ENCODE measurements at regions not wholly inside any gene's neighbourhood (a gene's known extent, or its start where the extent isn't known, plus 50 kb on each side); places are given as distances from the start of the nearest gene placed in this dataset.
"Not testable (repeated sequence)": the region's sequence is repeated elsewhere in the genome, so short reads cannot be mapped to it uniquely, and the experiment has no call there.

DNA sequence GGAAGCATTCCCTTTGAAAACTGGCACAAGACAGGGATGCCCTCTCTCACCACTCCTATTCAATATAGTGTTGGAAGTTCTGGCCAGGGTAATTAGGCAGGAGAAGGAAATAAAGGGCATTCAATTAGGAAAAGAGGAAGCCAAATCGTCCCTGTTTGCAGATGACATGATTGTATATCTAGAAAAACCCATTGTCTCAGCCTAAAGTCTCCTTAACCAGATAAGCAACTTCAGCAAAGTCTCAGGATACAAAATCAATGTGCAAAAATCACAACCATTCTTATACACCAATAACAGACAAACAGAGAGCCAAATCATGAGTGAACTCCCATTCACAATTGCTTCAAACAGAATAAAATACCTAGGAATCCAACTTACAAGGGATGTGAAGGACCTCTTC lies 1521.3 kb upstream of the TPTE start:
- H3K4me3 ChIP-seq, H3K27ac ChIP-seq: not testable (repeated sequence)

DNA sequence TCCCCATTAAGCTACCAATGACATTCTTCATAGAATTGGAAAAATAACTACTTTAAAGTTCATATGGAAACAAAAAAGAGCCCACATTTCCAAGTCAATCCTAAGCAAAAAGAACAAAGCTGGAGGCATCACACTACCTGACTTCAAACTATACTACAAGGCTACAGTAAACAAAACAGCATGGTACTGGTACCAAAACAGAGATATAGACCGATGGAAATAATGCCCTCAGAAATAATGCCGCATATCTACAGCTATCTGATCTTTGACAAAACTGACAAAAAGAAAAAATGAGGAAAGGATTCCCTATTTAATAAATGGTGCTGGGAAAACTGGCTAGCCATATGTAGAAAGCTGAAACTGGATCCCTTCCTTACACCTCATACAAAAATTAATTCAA lies 1520.7 kb upstream of the TPTE start:
- not testable (repeated sequence) for H3K27ac ChIP-seq, H3K4me3 ChIP-seq

DNA sequence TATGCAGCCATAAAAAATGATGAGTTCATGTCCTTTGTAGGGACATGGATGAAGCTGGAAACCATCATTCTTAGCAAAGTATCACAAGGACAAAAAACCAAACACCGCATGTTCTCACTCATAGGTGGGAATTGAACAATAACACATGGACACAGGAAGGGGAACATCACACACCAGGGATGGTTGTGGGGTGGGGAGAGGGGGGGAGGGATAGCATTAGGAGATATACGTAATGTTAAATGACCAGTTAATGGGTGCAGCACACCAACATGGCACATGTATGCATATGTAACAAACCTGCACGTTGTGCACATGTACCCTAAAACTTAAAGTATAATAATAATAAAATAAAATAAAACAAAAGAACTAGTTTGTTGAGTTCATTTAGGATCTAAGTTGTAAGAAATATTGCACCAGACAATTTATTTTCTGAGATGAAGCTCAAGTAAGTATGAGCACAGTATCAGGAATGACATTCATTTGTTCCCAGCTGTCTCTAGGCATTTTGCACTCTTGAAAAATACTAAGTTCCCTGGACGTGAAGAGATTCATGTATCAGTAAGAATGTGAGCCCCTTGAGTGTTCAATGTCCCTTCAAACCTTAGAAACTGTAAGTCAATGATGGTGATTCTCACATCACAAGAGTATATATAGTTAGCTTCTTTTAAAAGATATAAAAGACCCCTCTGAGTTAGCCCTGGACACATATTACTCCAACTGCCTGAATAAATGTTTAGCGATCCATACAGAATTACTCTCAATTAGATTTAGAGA lies 1519.3 kb upstream of the TPTE start:
- not testable (repeated sequence) for H3K27ac ChIP-seq, H3K4me3 ChIP-seq

DNA sequence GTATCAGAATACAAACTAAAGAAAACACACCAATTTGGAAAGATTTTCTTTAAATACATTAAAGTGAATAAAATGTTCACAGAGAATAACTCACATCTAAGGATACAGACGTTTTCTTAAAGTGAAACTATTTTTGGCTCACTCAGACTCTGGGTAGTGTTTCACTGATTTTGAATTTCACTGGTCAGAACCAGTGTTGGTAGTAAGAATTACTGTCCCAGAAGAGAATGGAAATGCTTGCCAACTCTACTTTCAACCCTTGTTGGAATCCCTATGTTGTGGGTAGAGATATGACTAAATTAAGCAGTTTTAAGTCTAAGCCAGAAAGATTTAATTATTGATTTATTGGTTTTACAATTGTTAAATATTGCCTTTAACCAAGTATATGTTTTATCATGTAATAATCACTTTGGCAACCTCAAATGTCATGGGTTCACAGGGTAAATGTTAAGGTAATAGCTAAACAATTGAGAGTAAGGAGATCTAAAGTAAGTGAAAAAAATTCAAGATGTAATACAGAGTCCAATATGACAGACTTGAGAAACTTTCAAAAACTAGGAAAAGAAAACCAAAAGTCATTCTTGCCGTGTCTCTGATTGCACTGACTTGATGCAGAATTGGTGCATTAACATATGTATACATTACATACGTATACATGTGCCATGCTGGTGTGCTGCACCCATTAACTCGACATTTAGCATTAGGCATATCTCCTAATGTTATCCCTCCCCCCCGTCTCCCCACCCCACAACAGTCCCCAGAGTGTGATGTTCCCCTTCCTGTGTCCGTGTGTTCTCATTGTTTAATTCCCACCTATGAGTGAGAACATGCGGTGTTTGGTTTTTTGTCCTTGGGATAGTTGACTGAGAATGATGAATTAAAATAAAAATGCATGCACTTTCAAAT lies 1517.2 kb upstream of the TPTE start:
- not testable (repeated sequence) for H3K27ac ChIP-seq, H3K4me3 ChIP-seq

DNA sequence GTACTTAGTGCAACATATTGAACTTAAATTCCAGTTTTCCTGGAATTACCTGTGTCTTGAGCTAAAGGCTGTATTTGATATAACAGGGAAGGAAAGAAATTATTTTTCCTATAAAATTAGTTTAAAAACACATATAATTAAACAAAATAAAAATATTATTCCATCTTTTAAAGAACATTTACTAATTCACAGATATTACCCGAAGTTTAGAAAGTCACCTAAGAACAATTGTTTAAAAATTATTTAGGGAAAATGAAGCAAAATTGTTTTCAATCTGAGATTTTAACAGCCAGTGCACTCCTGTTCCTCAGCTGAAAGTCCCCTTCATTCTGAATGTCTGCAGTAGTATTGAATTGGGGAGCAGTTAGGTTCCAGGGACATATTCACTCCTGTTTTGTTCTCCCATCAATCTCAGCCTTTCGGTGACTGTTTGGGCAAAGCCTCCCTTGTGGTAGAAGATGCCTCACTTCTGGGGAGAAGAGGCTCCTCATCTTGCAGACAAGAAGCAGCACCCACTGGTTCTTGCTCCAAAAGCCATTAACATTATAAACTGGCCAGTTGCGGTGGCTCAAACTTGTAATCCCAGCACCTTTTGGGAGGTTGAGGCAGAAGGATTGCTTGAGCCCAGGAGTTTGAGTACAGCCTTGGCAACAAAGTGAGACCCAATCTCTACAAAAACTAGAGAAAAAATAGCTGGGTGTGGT lies 1516.4 kb upstream of the TPTE start:
- not testable (repeated sequence) for H3K27ac ChIP-seq, H3K4me3 ChIP-seq

DNA sequence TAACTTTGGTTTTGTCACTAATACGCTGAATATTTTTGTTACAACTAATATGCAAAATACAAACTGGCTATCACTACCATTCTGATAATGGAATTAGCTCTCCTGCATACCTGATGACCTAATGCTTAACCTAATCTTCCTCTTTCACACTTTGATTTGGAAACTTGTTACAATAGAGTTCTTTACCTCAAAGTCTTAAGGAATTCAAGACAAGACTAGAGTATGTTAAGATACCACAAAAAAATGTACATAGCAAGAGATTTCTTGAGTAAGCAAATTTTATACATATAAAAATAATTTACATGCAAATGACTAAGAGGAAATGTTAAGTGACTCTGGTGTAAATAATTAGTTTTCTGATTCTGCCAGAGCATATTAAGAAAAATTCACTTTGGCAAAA lies 1515.7 kb upstream of the TPTE start:
- not testable (repeated sequence) for H3K27ac ChIP-seq, H3K4me3 ChIP-seq

DNA sequence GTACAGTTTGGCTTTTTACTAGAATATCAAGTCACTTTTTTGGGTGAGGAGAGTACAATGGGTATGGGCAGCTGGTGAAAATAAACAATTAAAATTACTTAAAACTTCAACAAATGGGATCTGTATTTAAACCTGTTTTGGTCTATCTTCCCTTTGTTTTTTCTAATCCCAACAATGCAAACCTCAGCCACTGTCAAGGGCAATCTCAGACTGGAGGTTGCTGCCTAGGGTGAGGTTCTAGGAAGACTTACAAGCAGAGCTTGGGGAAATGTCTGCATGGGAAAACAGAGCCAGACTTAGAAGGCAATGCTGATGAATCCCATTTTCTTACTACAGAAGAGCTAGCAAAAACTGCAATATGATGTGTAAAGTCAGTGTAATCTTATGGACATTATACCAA lies 1515.3 kb upstream of the TPTE start:
- H3K4me3 ChIP-seq, H3K27ac ChIP-seq: not testable (repeated sequence)

DNA sequence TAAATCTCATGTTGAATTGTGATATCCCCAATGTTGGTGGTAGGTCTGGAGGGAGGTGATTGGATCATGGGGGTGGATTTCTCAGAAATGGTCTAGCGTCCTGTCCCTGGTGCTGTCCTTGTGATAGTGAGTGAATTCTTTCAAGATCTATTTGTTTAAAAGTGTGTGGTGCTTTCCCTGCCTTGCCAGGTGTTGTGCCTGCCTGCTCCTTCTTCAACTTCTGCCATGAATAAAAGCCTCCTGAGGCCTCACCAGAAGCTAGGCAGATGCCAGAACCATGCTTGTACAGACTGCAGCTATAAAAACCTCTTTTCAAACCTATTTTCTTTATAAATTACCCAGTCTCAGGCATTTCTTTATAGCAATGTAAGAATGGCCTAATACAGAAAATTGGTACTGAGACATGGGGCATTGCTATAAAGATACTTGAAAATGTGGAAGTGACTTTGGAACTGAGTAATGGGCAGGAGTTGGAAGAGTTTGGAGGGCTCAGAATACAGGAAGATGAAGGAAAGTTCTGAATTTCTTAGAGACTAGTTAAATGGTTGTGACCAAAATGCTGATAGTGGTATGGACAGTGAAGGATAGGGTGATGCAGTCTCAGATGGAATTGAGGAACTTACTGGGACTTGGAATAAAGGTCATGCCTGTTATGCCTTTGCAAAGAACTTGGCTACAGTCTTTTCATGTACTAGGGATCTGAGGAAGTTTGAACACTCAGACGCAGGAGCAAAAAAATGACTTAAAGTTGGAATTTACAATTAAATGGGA lies 1514.6 kb upstream of the TPTE start:
- not testable (repeated sequence) for H3K4me3 ChIP-seq, H3K27ac ChIP-seq

DNA sequence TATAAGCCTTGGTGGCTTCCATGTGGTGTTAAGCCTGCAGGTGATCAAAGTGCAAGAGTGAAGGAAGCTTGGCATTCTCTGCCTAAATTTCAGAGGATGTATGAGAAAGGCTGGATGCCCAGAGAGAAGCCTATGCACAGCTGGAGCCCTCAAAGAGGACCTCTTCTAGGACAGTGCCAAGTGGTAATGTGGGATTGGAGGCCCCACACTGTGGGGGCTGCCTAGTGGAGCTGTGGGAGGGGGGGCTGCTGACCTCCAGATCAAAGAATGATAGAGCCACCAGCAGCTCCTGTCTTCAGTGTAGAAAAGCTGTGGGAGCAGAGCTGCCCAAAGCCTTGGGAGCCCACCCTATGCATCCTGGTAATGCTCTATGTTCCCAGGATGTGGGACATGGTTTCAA lies 1512.7 kb upstream of the TPTE start:
- no peak overlapping the region for H3K27ac ChIP-seq

DNA sequence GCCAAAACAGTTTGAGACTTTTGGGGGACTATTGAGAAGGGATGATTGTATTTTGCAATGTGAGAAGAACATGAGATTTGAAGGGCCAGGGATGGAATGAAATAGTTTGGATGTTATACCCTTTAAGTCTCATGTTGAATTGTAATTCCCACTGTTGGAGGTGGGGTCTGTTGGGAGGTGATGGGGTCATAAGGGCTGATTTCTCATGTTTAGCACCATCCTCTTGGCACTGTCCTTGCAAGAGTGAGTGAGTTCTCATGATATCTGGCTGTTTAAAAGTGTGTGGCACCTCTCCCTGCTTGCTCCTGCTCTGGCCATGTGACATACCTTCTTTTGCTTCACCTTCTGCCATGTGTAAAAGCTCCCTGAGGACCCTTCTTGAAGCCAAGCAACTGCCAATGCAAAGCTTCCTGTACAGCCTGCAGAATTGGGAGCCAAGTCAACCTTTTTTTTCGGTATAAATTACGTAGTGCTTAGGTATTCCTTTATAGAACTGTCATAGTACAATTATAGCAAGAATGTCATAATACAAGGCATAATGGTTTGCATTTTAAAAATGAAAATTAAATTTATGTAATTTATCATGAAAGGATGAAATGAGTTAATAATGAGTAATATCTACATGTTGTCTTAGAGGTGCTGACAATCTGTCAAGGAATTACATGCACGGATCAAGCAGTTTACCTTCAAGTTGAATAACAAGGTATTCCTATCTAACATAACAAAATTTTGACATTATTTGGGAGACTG lies 1511.9 kb upstream of the TPTE start:
- H3K4me3 ChIP-seq = not testable (repeated sequence)

More for the DNA sequence above, 1512.7 kb upstream of the TPTE start:
- no peak overlapping the region for H3K4me3 ChIP-seq

DNA sequence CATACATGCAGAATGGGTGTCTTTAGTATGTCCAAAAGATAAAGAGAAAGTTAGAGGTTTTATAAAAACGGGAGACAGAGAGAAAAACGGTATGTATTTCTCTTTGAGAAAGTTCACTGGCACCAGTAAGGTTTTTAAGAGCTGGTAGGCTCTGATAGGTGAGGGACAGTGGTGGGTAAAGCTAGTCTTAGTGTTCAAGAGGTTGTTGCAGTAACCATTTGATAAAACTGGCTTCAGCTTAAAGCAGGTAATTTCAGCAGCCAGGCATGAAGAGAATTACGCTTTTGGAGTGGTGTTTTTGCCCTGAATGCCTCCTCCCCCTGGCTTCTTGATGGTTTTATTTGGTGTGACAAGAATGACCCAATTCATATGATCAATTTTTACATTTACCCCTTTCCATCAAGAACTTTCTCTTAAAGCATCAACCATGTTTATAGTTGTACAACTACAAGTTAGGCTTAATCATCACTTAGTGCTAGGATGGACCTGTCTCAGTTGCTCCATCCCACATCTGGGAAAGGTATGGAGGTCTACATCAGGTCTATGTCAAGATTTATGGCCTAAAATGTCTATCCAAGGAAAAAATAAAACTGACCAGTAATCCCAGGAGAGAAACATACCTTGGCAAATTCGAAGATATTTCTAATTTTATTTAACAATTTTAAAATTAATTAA lies 1511.1 kb upstream of the TPTE start:
- H3K4me3 ChIP-seq, H3K27ac ChIP-seq: not testable (repeated sequence)

More for the DNA sequence above, 1511.9 kb upstream of the TPTE start:
- H3K27ac ChIP-seq = not testable (repeated sequence)

DNA sequence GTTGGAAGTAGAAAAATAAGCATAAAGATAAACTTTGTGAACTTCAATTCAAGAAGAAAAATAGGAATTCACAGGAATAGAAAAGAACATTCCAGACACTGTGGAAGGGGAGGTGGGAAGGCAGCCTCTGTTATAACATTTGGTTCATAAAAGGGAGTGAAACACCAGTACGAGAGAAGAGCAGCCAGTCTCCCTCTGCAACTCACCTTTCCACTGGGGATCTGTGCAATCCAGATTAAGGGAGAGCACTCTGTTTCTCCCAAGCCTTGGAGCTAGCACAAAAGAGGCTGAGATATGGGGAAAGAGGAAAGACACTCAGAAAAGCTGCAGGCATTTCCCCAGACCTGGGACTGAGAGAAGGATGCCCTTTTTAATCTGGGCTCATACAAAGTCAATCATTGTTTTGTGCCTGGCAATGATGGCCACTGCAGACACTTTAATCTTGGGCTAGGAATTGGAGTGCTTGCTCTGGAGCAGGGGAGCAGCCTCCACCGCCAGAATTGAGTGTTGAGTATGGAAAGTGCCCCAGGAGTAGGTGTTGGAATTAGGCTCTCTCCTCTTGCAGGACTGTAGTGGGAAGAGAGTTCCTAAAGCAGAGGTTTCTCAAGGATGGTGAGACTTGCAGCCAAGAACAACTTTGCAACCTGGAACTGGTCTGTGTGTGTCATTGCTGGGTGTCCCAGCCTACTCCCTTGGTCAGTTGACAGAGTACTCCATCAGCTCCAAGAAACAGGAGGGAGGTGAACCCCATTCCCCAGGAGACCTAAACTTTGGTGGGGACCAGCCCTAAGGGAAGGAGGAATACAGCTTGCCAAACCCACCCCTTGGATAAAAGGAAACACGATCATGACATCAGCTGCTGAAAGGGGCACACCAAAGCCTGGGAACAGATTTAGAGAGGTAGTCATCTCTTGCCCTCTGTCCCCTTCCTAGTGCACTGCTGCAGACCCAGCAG lies 1510.2 kb upstream of the TPTE start:
- not testable (repeated sequence) for H3K27ac ChIP-seq, H3K4me3 ChIP-seq

DNA sequence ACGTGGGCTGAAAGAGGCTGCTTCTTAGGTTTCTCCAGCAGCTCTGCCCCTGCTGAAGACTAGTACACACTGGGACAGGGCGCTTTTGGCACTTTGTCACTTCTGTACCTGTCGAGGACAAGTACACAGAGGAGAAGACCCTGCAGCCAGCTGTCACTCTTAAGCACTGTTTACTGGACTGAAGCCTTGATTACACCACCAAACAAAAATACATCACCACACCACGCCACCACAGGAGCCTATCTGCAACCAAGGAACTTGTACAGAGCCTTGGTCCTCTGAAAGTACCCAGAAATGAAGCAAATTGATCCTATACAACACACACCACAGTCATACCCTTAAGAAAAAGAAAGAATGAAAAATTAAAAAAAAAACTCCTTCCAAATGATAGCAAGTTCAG lies 1509.5 kb upstream of the TPTE start:
- H3K4me3 ChIP-seq, H3K27ac ChIP-seq: not testable (repeated sequence)

DNA sequence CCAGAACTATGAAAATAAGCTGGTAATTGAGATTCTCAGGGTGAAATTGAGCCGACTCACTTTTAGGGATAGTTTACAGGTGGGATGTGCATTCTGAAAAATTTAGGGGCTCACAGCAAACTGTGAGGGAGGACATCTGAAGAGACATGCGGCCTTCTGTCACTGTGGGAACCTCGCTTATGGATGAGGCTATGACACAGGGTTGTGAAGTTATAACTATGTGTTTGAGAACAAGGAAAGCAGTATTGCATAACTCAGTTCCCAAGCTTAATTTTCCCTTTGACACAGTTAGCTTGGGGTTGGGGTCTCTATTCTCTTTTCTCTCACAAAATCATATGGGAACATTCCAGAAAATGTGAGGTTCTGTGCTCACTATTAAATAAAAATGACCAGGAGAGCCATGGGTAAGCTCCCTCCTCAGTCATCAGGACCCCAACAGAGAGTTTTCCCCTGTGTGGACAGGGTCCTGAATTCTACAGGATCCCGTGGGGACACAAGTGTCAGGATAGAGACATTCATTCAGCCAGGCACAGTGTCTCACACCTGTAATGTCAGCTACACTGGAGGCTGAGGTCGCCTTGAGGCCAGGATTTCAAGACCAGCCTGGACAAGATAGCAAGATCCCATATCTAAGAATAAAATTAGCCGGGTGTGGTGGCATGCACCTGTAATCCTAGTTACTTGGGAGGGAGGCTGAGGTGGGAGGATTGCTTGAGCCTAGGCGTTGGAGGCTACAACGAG lies 1507.7 kb upstream of the TPTE start:
- H3K4me3 ChIP-seq, H3K27ac ChIP-seq: not testable (repeated sequence)

DNA sequence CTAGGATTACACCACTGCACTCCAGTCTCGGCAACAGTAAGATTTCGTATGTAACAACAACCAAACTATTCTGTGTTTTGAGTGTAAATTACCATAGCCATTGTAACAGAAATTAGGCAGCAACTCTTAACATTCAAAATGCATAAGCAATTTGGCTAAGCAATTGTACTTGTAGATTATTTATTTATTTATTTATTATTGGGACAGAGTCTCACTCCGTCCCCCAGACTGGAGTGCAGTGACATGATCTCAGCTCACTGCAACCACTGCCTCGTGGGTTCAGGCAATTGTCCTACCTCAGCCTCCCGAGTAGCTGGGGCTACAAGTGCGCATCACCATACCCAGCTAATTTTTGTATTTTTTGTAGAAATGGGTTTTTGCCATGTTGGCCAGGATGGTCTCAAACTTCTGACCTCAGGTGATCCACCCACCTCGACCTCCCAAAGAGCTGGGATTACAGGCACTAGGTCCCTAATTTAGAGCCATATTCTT lies 1507.1 kb upstream of the TPTE start:
- not testable (repeated sequence) for H3K4me3 ChIP-seq, H3K27ac ChIP-seq

DNA sequence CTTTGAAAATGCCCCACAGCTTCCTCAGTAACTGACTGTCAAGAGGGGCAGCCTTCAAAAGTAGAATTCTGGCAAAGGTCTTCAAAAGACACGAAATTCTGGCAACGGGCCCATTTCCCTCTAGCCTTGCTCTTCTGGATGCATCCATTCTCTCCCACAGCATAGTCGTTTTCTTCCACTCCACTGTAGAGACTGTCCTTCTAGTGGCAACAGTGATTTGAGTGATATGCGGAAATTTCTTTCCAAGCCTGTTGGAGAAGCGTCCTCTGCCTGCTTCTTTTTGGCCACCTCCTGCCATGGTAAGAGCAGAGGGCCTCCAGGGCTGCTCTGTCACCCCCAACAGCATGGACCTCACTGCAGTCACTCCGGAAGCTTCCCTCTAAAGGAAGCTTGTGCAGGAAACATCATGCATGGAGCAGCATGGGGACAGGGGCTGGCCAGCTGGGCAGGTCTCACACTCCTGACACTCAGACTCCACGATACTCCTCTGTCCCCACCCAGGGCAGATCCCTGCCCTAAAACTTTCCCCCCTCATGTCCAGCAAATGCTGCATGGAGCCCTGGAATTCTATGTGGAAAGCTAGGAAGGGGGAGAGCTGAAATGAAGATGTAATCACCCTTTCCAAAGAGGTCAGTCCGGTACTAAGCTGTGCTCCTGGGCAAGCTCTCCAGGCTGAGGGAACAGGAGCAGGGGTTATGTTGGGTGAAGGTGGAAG lies 1505.7 kb upstream of the TPTE start:
- H3K27ac ChIP-seq, H3K4me3 ChIP-seq: not testable (repeated sequence)
